GM12872 (cell line): ENCODE measurements at regions not wholly inside any gene's neighbourhood (a gene's known extent, or its start where the extent isn't known, plus 50 kb on each side); places are given as distances from the start of the nearest gene placed in this dataset.

Experiments
- TF ChIP-seq, protein P1 (sequence below): IDR thresholded peaks from 3 replicates; pipeline ENCODE4 v1.5.1; 2011; ENCODE audit warnings: low read depth, mild to moderate bottlenecking, low read length, moderate library complexity; ENCODE audit not compliant: insufficient read depth

DNA sequence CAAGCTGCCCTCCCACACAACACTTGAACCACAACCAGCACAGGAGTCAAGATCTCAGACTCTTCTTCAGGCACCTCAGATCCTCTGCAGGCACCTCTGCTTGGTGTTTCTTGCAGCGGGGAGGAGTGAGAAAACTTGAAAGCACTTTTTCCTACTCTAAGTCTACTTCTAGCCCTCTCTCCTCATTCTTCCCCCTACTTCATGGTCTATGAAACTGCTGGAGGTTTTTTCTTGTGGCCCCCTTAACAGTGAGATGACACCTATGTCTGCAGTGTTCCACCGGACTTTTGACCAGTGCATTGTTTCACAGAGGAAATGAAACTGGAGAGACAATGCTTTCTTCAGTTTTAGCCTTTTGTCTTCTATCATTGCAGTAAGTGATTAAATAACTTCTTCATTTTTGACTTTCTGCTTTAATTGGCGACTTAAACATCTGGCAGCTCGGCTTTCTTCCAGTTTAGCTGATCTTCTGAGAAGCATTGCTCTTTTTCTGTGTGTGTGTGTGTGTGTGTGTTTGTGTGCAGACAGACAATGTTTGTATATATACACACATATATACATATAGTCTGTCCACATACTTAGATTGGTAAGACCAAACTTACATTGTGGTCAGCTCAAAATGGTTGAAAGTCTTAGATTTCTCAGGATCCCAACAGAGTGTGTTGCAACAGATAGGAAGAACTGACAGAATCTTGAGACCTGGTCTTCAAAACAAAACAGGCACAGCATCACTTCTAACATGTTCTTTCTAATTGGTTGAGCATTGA, 1474.0 kb upstream of the TMEFF2 start:
- TF ChIP-seq, protein P1, sequence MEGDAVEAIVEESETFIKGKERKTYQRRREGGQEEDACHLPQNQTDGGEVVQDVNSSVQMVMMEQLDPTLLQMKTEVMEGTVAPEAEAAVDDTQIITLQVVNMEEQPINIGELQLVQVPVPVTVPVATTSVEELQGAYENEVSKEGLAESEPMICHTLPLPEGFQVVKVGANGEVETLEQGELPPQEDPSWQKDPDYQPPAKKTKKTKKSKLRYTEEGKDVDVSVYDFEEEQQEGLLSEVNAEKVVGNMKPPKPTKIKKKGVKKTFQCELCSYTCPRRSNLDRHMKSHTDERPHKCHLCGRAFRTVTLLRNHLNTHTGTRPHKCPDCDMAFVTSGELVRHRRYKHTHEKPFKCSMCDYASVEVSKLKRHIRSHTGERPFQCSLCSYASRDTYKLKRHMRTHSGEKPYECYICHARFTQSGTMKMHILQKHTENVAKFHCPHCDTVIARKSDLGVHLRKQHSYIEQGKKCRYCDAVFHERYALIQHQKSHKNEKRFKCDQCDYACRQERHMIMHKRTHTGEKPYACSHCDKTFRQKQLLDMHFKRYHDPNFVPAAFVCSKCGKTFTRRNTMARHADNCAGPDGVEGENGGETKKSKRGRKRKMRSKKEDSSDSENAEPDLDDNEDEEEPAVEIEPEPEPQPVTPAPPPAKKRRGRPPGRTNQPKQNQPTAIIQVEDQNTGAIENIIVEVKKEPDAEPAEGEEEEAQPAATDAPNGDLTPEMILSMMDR, result no peak

DNA sequence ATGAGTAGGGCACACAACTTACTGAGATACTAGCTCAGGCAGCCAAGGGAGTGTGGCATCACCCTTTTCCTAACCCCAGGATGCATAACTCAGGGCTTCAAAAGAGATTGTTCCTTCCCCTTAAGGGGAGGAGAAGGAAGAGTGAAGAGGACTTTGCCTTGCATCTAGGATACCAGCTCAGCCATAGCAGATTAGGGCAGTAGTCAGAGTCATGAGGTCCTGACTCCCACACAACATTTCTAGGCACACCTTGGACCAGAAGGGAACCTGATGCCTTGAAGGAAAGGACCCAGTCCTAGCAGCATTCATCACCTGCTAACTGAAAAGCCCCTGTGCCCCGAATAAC, 1433.2 kb upstream of the TMEFF2 start:
- TF ChIP-seq, protein P1, result no peak

DNA sequence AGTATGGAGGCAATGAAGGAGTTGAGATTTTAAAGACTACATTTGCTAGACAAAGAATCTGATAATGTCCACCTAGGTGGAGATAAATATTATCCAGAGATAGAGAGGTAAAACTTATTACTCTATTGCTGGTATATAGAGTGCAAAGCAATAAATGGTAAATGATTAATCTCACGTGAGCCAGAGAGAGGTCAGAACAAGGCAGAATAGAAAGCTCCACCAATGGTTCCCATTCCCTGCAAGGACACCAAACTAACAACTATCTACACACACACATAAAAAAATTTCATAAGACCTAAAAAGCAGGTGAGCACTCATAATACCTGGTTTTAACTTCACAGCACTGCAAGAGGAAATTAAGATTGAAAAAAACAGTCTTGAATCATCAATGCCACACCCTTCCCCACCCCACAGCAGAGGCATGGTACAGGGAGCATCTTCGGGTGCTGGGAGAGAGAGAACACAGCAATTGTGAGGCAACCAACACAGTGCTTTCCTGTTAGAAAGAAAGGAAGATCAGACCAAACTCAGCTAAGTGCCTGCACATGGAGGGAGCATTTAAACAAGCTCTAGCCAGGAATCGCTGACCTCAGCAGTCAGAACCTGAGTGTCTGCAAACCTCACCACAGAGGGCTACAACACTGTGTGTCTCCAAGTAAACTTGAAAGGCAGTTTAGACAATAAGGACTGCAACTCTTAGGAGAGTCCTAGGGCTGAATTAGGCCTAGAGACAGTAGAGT, 1432.6 kb upstream of the TMEFF2 start:
- TF ChIP-seq, protein P1, result no peak

DNA sequence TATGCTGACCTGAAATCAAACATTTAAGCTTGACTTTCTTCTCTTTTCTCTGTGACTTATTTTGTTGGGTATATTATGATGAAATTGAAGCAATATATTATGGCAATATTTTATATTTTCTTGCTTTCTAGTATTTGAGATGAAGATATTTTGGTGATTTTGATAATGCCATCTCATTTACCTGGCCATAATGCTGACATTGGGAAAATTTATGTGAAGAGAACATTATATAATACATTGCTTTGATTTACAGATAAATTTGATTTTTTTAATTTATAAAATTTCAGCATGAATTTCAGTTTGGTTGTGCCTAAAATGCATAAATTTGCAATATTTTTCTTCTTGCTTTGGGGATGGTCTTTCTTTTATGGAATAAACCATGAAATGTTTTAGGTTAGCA, 1413.7 kb upstream of the TMEFF2 start:
- TF ChIP-seq, protein P1, result no peak

DNA sequence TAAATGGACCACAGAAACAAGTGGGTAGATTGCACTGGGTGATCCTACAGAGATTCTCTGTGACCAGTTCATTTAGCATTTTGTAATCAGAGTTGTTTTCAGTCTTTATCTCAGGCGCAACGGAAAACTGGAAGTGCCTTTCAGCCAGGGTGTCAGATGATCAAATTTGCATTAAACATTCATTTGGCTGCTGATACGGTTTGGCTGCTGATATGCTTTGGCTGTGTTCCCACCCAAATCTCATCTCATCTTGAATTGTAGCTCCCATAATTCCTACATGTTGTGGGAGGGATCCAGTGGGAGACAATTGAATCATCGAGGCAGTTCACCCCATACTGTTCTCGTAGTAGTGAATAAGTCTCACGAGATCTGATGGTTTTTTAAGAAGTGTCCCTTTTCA, 1396.1 kb upstream of the TMEFF2 start:
- TF ChIP-seq, protein P1, result no peak

DNA sequence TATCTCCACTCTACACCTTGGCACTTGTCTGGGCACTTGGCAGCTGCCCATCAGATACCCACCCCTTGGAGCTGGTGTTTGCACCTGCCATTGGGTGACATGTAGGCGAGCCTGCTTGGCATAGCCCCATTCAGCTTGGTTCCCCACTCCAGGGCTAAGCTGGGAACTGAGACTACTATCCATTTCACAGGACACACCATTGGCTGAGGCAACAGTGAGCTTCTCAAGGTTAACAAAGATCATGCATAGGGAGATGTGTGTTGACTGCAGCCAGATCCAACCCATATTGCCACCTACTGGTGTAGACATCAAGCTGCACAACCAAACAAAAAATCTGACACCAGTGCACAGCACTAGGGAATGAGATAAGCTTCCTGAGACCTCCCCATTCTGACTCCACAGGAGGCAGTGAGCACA, 1389.8 kb upstream of the TMEFF2 start:
- TF ChIP-seq, protein P1, result peak; percentile 73

DNA sequence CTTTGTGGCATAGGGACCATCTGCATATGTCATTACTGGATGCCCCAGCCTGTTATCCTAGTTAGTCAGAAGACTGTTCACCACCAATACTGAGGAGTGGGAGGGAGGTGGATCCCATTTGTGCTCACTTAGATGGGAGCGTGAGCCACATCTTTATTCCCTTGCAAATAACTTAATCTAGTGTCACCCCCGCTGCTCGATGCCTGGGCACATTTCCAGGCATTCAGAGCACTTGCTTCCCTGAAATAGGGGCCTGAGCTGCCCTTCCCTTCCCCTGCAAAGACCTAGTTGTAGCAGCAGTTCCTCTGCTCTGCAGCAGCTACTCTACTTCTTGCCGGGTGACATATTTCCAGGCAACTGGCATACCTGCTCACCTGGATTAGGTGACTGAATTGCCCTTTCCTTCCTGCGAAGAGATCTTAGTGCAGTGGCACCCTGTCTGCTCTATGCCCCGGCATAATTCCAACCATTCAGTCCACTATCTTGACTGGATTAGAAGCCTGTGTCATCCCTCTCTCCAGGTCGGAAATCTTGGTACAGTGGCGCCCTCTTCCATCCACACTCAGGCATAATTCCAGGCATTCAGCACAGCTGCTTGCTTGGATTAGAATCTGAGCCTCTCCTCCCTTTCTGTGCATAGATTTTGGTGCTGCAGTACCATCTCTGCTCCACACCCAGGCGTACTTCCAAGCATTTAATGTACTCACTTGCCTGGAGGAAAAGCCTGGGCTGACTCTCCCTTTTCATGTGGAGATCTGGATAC, 1389.1 kb upstream of the TMEFF2 start:
- TF ChIP-seq, protein P1, result 0 out of 3 replicates have a peak, but pooled peaks have one; percentile 29
